GM03348 (cell line): ENCODE measurements at regions not wholly inside any gene's neighbourhood (a gene's known extent, or its start where the extent isn't known, plus 50 kb on each side); places are given as distances from the start of the nearest gene placed in this dataset.
A peak's percentile ranks its signal among the peaks of the same experiment; 100 is the strongest.

Experiments
- DNase-seq: peaks from one replicate; pipeline ENCODE4 v3.0.0; 2012; ENCODE audit warnings: low spot score

DNA sequence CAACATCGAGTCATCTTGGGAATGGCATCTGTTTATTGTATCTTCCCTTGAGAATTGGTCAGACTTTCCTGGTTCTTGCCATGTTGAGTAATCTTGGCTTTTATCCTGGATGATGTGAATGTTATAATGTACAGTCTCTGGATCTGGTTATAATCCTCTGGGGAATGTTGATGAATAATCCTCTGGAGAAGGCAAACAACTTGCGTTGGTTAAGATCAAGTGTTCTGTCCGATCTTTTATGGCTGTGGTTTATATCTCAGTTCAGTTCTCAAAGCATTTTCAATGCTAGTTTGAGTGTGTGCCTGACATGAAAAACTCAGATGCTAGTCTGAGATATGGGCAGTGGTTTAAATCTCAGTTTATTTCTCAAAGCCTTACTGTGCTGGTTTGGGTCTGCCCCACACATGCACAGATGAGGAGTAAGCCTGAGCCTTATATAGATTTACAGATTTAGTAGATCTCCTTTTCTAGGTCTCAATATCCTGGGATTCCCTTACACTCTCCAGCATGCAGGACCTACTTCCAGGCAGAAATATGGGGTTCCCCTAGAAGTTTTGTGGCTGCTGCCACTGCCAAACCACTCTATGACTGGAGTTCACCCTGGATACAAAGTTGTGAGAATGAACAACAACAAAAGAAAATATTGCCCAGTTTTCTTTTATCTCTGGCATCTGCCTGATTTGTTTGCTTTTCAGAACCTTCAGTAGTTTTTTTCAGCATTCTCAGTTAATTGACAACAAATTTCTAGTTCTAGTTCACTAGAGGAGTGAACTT is 191.8 kb upstream of the MAN1A1 start:
- peak; percentile 84 for DNase-seq

DNA sequence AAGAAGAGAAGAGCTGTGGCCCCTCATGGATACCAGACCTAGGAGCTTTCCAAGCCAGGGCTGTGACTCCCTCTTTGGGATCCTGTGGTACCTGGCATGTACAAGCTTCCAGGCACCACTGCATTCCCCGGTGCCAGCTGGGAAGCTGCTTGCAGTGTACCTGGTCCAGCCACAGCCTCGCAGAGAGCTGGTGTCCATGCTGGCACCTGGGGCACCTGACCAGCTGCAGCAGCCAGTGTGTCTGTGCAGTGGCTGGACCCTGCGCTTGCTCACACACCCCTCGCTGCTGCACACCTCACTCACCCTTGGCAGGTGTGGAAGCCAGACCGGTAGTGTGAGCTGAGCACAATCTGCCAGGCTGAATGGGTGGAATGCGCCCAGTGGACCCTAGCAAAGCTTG is 190.9 kb upstream of the MAN1A1 start:
- DNase-seq: no peak

DNA sequence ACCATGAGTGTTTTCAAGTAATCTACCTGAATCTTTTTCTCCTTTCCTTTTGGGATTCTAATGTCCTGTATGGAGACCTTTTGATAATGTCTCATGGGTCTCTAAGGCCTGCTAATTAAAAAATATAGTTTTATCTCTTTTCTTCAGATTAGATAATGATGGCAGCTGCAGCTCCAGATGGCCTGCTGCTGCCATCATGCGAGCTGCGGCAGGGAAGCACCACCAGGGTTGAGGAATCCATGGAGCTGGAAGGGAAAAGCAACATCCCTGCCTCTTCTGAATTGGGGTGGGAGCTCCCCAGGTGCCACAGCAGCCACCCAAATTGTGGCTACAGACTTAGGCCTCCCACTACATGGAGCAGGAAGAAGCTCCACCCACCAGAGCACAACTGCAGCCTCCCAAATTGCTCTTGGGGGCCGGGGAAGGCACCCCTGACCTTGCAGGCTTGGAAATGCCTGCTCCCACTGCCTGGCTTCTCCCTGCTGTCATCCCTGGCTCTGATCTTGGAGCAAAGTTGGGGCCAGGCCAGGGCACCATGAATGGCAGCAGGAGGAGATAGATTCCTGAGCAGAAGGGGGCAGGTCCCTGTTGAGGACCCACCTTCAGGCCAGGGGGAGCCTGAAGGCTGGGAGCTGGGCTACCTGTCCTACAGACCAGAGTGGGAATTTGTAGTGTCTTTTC is 189.6 kb upstream of the MAN1A1 start:
- DNase-seq: no peak

DNA sequence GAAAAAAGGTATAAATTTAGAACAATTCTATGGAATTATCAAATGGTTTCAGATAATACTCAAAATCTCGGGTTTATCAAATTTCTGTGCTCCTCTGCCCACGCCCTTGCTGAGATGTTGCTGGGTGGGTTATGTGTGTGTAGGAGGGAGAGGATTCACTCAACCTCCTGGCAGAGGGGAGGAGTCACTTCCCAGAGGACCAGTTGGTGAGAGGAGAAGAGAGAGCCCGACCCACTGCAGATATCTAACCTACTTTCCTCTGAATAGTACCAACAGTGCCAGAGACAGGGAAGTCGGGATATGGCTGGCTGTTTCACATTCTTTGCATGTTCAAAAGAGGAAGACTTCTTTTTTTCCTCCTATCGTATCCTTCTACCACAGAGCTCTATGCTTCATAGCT is 187.1 kb upstream of the MAN1A1 start:
- DNase-seq: no peak

DNA sequence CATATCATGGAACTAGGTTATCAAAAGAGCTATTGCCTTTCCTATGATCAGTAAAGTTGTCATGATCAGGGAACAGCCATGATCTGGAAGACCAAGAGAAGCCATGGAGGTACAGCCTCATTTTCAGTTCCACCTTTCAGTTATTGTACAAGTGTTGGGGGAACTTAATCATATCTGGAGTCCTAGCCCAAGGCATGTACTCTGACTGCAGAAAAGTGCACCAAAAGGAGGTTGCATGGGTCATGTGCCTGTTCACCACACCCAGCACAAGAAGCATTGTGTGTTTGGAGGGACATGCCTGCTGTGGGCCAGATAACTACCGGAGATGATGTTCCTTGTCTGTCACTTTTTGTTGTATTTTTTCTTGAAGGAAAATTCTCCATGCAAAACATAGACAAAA is 185.8 kb upstream of the MAN1A1 start:
- no peak for DNase-seq

DNA sequence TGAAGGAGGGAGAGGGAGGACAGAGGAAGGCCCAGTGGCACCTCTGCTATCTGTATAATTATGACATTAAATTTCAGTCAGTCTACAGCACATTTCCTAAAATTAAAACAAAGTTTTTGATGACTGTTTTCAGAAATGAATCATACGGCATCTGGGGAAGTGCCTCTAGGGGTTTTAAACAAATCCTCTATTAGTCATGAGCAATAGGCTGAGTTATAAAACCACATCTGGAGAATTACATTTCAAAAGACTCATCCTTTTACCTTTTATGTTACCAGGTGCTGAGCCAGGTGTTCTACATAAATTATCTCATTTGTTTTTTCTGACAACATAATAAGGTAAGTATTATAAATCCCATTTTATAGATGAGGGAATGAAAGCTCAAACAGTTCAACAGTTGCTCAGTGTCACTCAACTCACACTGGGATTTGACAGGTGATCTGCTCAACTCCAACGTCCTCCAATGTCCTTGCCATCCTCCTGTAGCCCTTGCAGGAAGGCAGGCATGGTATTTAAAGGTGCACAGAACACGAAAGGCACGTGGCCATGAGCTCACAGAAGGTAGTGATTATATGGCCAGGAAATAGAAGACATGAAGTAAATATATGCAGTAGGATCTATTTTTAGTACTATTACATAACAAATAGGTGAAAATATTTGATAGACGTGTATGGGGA is 184.2 kb upstream of the MAN1A1 start:
- peak; percentile 64 for DNase-seq

DNA sequence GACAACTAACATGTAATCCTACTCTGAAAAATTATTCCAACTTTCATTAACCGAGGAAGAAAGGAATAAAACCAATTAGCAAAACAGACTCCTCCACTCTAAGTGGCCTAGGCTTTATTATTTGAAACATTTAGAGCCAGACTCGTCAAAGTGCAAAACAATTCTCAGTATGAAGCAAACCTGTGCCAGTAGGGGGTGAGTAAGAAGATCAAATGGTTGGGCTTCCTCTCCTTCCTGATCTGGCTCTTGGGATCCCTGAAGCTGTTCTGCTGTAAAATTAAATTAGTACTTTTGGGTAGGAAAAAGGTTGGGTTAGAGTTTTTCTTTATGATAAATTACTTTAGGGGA is 177.6 kb upstream of the MAN1A1 start:
- no peak for DNase-seq

DNA sequence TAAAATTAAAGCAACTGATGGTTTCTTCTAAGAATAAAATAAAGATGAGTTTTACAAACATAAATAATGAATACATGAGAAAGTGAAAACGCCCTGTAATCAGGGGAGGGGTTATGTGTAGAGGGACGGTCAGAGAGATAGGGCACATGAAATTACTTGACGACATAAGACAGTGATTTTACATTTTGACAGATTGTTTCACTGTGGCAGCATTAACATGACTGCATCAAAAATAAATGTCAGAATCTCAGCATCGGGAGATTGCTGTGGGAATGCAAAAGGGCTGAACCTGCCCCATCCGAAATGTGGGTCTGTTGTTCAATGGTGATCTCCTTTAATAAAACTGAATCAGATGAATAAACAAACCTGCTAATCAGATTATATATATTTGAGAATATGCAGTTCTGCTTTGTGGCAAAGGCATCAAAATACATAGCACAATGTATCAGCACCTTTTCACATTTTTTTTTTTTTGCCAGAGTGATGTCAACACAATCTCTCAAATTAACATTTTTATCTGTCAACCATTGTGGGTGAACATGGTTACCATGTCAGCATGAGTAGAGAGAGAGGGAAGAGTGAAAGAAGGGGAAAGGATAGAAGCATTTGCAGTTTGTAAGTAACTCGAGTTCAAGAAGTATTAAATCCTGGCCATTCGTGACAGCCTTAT is 177.1 kb upstream of the MAN1A1 start:
- no peak for DNase-seq

DNA sequence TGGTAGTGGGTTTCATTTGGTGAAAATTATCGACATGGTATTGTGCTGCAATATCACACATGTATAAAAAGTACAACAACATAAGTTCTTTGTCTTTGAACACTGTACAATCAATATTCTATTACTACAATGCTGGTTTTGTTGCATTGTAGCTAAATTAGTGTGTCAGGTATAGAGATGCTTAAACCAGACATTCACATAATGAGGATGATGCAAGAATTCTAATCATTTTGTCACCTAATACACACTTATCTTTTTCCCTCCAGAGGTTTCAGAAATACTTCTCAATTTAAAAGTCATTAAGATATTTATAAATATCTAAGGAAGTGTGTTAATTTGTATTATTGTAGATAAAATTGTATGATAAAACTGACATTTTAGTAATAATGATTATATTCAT is 174.8 kb upstream of the MAN1A1 start:
- DNase-seq: no peak

DNA sequence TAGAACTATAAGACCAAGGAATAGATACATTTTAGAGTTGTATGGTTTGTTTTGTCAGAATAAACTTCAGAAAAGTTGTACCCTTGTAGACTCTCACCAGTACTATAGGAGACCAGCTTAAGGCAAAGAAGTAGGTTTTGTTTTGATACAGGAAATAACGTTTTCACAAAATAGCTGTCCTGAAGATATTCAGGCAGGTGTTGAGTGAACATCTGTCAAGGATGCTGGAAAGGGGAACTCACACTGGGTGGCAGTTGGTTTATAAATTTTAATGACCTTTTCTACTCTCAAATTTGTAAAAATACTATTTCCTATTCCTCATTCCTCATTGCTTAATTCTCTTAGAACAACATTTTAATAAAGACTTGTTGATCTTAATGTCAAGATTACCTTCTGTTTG is 174.0 kb upstream of the MAN1A1 start:
- no peak for DNase-seq

DNA sequence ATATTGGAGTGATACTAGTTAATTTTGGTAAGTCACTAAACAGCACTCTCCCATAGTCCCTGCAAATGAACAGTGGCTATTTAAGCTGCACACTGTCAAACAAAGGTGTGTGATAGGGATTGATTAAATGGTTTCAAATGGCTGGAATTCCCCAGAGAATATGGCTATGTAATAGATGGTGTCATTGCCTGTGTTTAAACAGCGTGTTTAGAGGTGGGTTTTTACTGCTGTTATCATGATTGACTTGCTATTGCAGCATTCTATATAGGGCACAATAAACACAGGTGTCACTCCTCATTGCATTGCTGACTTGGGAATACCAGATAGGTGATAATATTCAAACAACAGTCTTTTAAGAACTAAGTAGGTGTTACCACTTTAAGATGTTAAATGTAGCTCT is 171.7 kb upstream of the MAN1A1 start:
- DNase-seq: no peak

DNA sequence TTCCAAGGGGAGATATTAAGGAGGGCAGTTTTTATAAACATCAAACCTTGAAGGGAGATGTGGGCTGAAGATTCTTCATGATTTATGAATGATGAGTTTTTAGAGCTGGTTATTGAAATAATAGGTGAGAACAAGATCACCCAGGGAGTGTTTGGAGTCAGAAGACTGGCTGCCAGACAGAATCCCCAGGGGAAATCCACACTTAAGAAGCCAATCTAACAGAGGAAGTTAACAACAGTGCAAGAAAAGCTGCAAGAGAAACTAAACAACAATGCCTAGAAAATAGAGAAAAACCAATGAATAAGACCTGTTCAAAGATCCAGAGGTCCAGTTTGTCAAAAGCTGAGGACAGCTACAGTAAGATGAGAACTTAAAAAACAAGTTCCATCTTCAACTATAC is 167.9 kb upstream of the MAN1A1 start:
- no peak for DNase-seq

DNA sequence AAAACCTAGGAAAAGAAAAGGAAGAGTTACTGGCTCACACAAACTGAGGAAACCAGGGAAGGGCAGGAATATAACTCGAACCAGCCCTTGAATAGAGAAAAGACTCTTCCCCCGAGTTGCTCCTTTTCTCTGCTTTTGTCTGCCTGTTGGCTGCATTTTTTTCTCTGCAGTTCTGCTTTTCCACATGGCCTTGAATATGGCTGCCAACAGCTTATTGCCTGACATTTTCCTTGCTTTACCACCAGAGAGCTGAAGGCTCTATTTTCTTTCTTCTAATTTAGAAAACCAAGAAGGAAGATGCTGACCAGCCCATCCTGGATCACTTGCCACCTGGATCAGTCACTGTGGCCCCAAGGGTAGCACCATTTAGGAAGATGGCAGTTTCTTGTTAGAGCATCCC is 164.8 kb upstream of the MAN1A1 start:
- no peak for DNase-seq

DNA sequence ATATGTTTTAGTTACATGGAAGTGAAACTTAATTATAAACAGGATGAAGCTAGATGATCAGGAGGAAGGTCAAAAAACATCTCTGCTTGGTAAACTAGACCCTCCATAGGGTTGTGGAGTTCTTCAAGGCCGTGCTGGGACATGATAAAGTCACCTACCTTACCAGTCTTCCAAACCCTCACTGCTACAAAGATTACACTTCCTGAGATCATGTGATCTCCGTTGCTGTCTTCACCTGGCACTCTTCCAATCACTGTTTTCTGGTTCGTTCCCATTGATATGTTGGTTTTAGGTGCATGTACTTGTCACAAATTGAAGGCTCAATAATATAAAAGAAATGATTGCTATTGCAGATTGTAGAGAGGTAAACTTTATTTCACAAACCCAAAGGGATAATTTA is 161.5 kb upstream of the MAN1A1 start:
- no peak for DNase-seq

DNA sequence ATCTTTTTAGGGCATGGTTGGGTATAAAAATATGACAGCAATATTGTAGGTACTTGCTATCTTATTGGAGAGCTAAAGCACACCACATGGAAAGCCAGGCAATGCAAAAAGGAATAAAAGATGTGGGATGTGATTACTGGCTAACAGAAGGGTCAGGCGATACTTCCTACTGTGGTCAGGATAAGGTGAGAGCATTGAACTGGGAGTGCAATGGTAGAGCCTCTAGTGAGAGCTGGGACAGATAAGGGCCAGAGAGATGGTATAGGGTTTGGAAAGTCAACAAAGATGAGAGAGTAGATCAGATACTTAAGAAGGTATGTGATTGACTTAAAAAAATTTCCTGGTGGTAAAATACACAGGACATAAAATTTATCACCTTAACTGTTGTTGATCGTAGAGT is 160.7 kb upstream of the MAN1A1 start:
- DNase-seq: no peak

DNA sequence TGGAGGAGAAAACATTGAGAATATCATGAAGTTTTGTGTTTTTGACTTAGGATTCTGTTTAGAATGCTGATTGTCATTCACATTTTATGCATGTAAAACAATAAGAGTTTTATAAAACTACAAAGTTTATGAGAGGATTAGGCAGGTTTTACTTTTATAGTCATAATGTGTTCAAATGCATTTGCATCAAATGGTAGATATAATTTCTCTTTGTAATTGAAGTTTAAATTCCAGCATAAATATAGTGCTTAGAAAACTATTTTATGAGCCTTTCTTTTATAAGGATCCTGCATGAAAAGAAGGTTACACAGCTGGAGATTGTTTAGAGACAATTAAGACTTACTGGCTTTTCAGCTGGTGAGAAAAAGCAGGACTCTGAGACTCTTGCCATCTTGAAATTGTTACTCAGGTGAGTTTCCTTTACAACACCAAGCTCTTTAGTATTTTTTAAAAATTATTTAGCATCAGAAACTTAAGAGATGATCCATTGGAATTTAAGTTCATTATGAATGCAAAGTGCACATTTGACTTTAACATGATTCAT is 157.1 kb upstream of the MAN1A1 start:
- no peak for DNase-seq

DNA sequence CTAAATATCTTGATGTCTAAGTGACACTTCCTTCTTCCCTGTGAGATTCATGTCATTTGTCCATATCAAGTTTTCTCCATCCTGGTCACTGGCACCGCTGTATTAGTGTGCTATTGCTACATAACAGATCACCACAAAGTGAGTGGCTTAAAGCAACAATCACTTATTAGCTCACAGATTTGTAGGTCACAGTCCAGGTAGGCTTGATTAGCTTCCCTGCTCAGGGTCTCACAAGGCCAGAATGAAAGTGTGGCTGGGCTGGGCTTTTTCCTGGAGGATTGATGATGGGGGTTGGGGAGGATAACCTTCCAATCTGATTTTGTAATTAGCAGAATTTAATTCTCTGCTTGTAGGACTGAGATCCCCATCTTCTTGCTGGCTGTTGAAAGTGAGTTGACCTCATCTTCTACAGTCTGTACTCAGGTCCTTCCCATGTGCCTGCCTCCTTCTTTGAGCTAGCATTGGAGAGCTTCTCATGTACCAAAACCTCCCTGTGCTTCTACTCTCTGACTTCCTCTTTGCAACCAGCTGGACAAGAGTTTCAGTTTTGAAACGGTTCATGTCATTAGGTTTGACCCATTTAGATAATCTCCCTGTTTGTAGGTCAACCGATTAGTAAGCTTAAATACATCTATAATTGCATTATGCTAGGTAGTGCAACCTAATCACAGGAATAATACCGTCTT is 152.4 kb upstream of the MAN1A1 start:
- DNase-seq: no peak

DNA sequence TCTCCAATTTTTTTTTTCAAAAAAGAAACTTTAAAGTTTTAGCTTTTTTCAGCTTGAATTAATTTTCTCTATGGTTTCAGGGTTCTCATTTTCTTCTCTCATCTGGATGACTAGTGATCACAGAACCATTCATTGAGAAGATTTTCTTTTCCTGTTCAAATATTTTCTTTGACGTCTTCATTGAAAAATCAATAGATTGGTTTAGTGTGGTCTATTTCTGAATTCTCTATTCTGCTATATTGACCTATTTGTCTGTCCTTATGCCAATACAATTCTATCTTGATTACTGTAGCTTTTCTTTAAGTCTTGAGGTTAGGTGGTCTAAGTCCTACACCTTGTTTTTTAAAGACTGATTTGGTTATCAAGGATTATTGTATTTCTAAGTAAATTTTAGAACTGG is 150.2 kb upstream of the MAN1A1 start:
- no peak for DNase-seq

DNA sequence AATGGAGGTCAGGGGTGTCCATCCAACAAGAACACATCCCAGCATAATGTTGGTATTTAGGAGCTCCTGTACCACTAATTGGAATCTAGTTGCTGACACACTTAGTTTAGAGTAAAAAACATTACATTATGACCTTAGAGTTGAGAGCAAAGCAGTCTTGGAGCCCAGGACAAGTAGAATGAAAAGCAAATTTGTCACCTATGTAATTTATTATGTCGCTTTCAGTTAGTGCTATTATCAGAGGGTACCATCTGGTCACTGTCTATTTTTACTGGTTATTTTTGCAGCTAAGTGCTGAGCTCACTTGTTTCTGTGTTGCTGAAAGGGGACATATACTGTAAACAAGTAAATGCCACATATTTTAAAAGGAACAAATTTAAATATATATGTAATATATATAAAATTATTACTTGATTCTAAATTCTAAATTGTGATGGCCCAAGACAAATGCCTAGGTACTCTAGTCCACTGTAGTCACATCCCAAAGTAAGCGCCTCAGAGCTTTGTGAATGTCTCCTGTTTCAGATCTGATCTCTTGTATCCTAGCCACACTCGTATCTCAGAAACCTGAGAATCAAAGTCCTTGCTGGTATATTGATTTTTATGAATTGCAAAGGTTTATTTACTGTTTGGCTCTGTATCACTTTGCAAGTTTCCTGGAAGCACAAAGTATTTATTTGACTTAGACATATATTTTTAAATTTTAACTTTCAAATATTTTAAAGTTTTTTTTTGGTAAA is 148.6 kb upstream of the MAN1A1 start:
- DNase-seq: no peak

DNA sequence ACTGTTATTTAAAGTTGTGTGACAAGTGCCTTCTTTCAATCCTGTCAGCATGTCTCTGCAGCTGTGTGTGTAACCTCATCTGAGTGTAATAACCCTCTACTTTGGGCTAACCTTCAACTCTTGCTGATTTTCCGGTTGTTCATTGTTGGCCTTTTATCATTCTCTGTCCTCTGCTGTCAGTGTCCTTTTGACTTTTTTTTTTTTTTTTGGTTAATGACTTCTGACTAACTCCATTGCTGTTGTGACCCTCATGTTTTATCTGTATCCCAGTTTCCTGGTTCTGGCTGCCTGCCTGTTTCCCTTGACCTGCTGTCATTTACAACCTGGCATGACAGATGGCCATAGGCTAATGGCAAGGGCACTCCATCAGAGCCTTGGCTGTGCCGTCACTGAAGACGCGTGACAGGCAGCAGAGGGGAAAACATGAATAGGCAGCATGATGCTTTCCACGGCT is 145.7 kb upstream of the MAN1A1 start:
- DNase-seq: no peak

DNA sequence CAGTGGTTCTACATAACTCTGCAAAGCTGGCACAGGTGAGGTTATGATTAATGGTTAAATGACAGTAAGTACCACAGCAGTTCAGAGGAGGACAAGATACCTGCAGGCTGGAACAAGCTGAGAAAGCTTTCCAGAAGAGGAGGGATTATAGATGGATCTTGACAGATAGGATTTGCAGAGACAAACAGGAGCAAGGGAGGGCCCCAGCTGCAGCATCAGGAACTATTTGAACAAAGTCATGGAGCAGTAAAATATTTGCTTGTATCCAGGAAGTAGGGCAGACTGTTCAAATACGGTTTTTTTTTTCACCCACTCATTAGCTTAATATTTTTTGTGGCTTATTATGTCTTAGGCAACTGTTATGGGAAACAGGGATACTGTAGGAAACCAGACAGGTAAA is 144.4 kb upstream of the MAN1A1 start:
- DNase-seq: no peak
